HG02571 (cell line): ENCODE measurements at regions not wholly inside any gene's neighbourhood (a gene's known extent, or its start where the extent isn't known, plus 50 kb on each side); places are given as distances from the start of the nearest gene placed in this dataset.

ENCODE experiments used
- ATAC-seq: cut with Tn5 transposase; IDR thresholded peaks from one replicate; pipeline ENCODE4 v1.9.1; 2021; ENCODE audit warnings: mild to moderate bottlenecking, moderate library complexity; ENCODE audit not compliant: unreplicated experiment

DNA sequence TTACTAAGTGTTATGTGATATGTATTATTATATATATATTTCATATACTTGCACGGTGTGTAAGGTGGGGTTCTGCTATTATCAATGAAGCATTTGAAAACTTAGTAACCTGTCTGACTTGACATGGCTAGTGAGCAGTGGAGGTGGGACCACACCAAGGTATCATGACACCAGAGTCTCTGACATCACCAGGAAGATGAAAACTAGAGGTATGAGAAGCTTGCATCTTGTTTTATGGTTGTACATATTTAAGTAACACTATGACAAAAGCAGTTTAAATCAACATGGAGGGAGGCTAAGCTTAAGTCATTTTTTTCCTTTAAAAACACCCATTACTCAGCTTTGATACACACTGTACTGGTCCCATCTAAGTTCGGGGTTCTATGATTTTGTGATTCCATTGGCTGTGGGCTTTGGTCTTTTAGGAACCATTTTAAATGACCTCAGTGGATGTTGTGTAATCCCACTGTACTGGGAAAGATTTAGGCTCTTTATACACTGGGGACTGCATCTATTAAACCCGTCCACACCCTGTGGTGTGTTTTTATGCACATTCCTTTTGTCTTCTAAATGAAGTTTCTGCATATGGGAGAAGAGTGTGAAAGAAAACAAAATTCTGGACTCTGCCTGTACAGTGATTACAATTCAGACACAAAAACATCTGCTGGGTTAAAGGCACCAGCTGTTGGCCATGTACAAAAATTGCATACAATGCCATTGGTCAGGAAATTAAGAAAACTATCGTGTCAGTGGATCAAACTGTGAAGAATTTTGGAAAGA lies 570.6 kb downstream of the SPRY1 start:
- no peak for ATAC-seq

DNA sequence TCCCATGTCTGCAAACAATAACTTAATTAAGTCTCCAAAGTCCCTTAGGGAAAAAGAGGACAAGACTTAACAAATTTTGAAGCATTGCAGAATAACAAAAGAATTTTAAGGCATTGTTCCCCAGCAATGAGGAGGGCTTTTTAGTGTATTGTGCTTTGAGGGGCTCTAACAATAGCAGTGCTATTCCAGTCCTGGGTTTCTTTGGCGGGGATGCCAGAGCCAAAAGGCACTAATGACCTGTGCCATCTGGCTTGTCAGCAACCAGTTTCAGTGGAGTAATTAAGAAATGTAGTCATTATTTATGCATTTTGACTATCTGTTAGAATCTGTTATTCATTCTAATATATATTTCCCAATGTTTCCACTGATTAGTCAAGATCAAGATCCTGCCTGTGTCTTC lies 575.4 kb downstream of the SPRY1 start:
- ATAC-seq, result no peak

DNA sequence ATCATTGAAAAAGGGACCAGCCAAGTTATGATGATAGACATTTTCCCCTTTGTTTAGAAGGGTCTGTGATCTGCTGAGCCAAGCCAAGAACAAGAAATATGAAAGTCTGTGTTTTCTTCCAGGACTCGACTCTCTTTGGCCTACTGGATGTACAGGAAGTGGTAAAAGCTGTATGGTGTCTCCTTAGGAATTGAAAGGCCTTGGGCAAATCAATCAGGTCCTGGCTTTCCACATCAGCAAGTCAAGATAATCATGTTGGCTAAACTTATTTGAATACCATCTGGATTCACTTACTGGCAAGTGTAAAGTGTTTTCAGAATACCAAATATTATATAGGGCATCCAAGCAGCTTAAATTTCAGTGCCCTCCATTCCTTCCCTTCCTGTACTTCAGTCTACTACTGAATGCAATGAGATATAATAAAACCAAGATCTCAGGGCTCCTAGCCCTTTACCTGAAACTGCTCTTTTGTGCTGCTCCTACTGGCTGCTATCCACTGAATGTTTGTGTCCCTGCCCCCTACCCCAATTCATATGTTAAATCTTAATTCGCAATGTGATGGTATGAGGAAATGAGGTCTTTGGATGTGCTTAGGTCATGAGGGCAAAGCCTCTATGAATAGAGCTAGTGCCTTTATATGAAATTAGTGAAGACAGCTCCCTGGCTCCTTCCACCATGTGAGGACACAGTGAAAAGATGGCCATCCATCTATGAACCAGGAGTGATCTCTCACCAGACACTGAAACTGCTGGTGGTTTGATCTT lies 578.0 kb downstream of the SPRY1 start:
- no peak for ATAC-seq

DNA sequence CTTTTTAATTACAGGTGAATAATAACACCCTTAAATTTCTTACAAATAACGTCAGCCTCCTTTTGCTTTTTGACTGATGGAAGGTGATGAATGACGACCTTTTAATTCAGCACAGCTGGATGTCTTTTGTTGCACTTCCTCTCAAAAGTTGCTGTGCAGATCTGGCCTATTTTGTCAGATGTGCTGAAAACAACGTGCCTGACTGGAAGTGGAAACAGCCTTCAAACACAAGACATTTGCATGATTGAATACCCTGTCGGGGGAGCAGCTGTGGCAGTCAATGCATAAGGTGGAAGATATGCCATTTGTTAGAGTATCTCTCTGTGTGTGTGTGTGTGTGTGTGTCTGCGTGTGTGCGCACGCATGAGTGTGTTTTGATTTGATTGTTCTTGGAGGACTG lies 579.7 kb downstream of the SPRY1 start:
- ATAC-seq, result no peak

DNA sequence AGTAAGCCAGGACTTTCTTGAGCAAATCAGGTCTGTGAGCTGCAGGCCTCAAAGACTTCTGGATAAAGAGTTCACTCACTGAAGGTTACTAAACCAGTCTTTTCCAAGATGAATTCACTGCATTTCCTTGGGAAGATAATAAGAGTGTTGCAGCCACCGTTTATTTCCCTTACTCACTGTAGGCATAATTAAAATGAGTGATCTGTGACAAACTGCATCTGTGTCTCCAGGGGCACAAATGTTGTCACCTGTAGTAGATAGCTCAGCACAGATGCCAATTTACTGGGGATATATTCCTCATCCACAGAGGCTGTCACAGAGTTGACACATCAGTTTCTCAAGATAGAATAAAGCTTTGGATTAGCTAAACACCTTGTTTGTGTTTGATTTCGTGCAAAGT lies 580.2 kb downstream of the SPRY1 start:
- no peak for ATAC-seq

DNA sequence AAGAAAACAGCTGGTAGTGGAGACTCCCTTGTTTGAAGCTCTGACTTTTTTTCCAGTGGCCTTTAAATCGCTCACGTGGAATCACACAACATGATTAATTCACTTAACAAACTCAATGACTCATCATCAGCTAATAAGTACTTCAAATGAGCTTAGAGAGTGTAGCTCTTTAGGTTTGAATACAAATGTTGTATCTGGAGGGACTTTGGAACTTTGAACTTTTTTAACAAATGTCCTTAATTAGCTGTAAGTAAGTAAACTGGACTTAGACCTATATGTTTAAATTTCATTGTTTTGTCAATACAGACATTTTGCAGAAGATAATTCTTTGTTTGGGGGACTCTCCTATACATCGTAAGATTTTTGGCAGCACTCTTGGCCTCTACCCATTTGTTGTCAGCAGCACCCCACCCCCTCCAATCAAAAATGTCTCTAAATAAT lies 581.1 kb downstream of the SPRY1 start:
- ATAC-seq, result no peak

DNA sequence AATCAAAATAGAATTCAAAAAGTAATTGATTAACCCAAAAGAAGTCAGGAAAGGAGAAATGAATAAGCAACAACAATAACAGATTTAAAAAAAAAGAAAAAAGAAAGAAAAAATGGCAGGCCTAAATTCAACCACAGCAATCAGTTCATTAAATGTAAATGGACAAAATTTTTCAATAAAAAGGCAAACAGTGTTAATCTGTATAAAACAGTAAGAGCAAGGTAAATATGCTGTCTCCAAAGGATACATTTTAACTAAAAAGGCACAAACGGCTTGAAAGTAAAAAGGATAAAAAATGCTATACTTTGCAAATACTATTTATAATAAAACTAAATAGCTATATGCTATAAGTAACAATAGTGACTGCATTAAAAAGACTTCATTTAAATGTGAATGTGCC lies 582.0 kb downstream of the SPRY1 start:
- no peak for ATAC-seq

DNA sequence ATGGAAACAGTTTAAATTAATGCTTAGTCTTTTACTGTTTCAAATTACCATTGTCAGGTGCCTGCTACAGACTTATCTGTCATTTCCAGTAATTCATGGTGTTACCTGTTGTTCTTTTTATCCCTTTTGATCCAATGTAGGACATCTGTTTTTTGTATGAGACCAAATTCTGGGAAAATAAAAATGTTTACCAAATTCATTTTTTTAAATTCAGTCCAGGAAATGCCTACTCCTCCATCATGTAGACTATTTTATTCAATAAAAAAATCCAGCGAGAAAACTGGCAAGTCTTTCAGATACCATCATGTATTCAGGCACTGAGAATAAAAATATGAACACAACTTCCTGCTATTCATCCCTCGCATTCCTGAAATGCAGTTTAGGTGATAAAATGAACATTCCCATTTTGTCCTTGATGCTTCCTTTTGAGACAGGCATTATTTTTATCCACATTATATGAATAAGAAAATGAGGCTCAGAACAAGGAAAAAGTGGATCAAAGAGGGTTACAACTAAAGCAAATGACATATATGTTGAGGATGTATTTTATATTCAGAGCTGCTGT lies 584.2 kb downstream of the SPRY1 start:
- no peak for ATAC-seq

DNA sequence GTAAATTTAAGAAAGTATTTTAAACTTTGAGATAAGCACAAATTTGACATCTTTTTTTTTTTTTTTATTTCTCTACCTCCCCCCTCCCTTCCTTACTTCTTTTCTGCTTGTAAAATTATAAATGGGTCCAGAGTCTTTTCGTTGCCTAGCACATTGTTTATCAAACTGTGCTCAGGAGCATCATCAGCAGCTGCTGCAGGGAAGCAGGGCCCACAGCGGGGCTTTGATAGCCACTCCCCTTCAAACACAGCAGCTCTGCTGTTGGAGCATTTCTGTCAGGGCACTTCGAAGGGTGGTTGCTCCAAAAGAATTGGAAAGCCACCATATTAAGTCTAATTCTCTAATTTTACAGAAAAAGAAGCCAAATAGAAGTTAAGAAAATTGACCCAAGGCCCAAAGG lies 588.3 kb downstream of the SPRY1 start:
- ATAC-seq, result no peak

DNA sequence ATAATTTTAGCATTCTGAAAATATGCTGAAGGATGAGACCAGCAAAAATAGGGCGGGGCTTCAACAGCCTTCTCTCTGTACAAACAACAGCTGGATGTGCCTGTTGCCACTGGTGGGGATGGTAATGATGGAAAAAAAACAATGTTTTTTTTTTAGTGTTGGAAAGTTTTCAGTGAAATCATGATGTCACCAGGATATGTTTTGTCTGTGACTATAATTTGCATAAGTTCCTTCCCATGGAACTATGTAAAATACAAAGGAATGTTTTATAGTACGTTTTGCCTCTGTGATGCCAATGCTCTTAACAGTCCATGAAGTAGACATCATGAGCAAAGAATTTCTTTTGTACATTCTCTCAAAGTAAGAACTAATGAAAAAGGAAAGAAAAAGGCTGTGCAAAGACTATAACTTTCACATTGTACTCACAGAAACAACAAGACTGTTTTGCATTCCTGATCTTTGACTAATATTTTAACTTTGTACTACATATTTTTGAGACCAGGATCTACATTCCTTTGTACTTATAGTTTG lies 589.7 kb downstream of the SPRY1 start:
- no peak for ATAC-seq

DNA sequence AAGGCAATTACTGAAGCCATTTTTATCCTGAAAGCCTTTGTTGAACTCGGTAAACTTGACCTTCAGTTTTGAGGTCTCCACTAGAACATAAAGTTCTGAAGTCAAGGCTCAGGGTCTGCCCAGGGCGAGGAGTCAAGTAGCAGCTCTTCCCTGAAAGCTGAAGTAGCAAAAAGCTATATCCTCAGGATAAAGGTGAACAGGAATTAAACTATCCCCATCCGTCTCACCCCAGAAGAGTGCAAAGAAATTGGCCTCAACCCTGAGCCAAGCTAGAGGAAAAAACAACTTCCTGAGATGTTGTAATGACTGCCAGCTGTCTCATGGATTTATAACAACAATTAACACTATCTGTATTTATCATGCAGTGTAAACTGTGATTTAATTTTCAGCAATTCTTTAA lies 590.8 kb downstream of the SPRY1 start:
- no peak for ATAC-seq

DNA sequence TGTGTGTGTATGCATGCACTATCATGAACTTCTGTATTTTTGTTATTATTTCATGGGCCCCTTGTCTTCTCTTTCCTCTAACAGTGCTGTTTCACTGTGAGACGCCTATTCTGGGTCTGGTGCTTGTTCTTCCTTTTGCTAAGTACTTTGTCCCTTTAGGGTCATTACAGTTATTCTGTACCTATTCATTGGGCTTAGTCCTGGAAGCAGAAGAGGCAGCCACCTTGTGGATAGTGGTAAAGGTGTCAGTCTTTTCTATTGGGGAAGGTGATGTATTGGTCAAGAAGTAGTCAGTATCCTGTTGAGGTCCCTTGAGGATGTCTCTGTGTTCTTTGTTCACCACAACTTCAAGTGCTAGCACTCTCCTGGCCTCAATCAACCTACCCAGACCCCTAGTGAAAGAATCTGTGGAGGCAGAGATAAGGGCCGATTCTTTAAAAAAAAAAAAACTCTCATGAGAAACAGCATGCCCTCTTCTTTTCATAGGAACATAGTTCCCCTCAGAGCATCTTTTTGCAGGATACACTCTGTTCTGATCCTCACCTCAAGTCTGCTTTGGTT lies 593.8 kb downstream of the SPRY1 start:
- ATAC-seq, result no peak

DNA sequence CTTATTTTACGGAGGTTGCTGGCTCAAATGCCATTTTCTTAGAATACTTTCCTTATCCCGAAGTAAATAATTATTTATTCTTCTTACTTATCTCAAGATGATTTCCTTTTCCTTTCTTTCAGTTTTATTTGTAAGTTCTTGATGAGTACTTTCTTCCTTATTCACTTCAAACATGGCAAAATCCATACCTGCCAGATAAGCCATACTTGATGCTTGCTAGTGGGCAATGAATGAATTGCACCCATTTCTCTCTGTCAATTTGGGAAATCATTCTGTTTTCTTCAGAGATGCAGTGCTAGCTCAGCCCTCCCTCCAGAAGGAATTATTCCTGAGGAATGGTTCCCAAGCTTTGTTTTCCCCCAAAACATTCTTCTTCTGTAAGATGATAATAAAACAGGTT lies 598.3 kb downstream of the SPRY1 start:
- ATAC-seq, result no peak

DNA sequence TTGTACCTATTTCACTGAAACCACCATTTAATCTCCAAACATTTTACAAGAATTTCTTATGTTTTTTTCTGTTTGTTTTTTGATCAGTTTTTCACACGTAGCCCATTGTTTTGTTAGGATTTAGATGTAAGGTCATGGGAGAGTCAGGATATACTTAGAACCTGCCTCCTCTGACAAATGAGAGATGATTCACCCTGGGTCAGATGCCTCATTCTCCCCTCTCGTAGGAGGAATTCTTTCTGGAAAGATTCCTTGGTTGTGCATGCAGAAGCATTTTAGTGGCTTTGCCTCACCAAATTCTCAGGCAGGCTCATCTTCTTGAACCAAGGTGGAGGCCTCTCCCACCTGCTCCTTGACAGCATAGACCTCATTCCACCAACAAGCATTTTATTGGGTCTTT lies 599.3 kb downstream of the SPRY1 start:
- ATAC-seq, result no peak

DNA sequence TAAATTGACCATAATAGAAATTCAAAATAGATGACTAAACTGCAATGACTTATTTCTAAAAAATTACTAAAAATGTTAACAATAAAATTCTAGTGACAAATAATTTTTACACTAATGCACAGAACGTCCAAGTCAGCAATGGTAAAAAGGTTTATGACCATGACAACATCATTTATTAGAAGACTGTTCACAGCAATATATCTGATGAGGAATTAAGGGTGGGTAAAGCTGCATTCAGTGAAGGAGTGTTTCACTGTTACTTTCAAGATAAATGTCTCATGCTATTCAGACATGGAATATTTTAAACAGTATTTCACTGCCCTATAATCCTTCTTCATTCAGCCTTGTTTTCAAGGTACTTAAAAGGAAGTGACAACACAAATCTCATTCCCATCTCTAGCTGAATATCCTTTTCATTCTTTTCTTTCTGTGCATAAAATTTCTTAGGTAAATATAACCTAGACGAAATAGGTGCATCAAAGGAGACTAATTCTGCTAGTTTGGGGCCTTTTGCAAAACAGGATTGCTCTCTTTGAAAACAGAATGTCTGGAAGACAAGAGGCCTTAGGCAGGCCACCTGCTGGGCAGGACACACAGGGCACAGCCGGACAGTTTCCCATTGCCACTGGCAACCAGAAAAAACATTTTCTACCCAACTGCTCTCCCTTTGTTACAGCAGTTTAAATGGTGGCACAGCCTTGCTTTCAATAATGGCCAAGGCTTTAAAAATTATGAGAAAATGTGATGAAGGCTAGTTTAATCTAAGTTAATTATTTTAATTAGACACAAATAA lies 600.3 kb downstream of the SPRY1 start:
- ATAC-seq, result no peak

DNA sequence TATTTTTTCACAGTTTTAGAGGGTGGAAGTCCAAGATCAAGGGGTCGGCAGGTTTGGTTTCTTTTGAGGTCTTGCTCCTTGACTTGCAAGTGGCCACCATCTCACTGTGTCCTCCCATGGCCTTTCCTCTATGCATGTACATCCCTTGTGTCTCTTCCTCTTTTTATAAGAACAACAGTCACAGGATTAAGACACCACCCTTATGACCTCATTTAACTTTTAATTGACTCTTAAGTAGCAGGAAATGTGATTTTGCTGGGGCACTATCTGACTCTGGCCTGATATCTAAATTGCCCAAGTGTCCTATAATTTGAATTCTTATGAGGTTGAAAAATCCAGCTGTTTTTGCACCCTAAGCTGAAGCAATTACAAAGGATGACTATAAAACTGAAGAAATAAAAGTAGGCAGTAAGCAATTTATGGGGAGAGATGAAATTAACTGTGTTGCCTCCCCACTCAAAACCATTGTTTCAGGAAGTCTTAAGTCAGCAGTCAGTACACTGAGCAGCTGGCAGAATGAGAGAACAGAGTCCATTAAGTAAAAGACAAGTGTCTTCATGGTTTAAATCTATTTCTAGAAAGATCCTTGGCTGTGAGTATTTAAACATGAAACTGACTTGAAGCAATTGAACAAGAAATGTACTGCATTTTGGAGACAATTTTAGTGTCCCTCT lies 601.3 kb downstream of the SPRY1 start:
- ATAC-seq, result no peak

DNA sequence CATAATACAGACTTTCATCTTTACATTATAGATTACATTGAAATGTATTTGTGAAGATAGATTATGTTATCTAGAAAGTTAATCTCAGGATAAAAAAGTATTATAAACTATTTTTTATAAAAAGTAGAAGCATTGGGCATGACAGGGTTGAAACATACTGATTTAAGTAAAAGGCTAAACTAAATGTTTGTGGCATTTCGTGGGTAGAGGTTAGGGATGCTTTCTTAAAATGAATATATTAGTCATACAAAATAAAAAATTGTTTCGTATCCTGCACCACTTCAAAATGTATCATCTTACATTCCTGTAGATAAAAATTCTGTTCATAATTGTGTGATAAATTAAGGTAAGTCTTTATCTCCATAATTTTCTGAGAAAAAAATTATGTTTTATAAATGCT lies 603.6 kb downstream of the SPRY1 start:
- no peak for ATAC-seq

DNA sequence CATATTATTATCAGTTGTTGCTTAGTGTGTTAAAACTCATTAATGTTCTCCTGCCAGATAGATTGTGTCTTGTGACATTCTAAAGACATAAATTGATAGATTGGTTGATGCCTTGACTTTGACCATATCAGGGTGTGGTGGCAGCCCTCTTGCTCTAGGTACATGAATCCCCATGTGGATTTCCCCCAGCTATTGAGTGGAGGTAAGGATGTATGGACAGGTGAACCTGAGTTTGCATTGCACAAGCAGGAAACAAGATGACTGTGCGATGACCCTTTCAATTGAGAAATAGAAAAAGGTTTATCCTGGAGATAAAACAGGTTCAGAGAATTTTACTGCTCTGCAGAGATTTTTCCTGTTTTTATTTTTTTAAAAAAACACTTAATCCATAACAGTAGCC lies 619.2 kb downstream of the SPRY1 start:
- no peak for ATAC-seq

DNA sequence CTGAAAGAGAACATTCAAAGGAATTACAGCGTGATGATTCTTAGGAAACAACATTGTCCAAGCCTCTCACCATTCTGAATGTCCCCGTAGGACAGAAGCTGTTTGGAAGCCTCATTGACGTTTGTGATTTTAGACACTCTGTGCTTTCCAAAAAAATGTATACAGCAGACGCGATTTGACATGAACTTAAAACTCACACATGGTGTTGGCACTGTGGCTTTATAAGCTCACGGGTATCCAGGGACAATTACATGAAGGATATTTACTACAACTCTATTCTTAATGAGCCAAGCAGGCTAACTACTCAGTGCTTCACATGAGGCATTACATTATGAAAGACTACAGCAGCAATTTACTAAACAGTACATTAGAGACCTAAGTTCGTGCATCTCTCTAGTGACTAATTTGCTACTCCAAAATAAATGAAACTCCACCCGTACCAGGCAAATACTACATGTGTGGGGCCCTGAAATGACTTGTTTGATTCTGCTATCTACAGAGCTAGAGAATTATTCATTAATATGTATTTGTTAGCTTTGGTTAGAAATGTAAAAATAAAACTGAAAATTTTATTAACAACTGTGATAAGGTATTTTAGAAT lies 620.7 kb downstream of the SPRY1 start:
- no peak for ATAC-seq
